GM21528 (cell line): ENCODE measurements at regions not wholly inside any gene's neighbourhood (a gene's known extent, or its start where the extent isn't known, plus 50 kb on each side); places are given as distances from the start of the nearest gene placed in this dataset.
"Not testable (repeated sequence)": the region's sequence is repeated elsewhere in the genome, so short reads cannot be mapped to it uniquely, and the experiment has no call there.

Source experiments
- ATAC-seq: cut with Tn5 transposase; IDR thresholded peaks from one replicate; pipeline ENCODE4 v1.9.1; 2021; ENCODE audit warnings: mild to moderate bottlenecking, moderate library complexity; ENCODE audit not compliant: unreplicated experiment, low FRiP score

DNA sequence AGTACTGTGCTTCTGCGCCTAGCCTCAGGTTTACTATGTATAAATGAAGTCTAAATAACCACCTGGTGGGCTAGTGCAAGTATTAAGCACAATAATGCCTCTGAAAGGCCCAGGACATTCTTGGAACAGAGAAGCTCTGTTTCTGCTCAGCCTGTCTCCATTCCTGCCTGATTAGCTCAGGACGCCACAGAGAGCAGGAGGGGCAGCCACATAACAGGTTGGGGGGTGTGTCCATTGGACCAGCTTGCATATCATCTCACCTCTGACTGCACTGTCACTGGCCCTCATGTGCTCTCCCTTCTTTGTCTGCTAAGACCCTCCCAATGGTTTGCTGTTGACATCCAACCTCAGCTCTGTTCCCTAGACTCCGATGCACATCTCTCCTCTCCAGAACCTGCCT lies 52.8 kb upstream of the IKZF1 start:
- no peak for ATAC-seq

DNA sequence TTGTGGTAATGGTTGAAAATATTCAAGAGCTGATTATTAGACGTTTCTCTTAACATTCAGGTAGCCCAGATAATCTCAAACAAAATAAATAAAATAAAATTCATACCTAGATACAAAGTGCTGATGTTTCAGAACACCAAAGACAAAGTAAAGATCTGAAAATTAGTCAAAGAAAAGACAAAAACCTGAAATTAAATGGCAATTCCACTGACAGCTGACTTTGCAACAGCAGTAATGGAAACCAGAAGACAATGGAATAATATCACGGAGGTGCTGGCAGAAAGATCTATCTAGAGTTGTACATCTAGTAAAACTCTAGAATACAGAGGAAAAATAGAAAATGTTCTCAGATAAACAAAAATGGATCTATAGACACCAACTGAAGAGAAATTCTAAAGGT lies 58.0 kb upstream of the IKZF1 start:
- no peak for ATAC-seq

DNA sequence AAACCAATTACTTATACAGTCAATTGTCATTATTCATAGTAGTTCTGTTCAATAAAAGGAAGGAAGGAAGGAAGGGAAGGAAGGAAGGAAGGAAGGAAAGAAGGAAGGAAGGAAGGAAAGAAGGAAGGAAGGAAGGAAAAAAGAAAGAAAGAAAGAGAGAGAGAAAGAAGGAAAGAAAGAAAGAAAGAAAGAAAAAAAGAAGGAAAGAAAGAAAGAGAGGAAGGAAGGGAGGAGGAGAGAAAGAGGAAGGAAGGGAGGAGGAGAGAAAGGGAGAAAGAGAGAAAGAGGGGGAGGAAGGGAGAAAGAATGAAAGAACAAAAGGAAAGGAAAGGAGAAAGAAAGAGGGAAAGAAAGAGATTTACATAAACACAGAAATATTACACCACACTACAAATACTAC lies 62.4 kb upstream of the IKZF1 start:
- ATAC-seq, result not testable (repeated sequence)

GRCh38 chr7:50240699-50241098 lies 63.8 kb upstream of the IKZF1 start:
- not testable (repeated sequence) for ATAC-seq

- no peak for ATAC-seq
Observed at GRCh38 chr7:50229964-50230363, 74.6 kb upstream of the IKZF1 start.

DNA sequence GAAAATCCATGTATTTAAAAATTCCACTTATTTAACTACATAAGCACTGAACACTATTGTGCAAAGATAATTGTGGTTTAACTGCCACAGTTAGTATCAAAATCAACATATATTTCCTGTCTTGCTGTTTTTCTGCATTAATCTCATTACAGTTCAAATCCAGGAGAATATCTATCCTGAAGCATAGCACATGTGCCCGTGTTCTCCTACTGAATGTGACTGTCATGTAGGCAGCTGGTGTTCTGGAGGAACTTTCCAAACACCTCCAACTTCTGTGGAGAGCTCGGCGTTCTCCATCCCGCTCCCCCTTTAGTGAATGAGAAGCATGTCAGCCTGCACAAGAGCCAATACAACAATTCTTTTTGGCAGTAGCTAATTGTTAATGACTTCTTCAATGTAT lies 76.4 kb upstream of the IKZF1 start:
- no peak for ATAC-seq

DNA sequence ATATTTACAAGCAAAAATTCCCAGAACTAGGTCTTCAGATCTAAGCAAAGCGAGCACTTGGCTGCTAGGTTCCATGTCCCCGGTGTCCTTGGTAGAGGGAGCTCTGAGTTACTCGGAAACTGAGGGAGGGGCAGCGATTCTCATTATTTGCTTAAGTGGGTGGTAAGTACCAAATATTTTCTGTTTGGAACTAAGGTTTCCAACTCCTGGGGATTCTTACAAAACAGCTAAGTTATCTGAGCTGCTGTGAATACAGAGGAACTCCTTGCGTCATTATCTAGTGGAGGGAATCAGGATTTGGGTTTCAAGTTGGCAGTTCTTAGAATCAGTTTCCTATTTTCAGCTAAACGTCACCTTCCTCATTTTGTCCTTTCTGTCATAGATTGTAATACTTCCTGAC lies 76.8 kb upstream of the IKZF1 start:
- no peak for ATAC-seq

GRCh38 chr7:50226669-50227068 lies 77.8 kb upstream of the IKZF1 start:
- ATAC-seq, result no peak

DNA sequence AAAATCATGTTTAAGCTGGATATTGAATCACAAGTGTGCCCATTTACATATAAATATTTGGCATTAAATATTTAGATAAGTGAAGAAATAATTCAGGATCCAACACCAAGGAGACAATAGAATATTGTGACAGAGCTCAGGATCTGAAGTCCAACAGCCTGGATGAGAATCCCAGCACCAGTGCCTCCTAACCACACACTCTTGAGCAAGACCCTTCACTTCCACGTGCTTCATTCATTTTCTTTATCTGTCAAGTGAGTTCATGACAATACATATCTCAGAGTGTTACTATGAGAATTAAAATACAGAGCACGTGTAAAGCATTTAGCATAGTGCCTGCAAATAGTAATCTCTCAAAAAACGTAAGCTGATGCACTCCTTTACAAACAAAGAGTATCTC lies 78.4 kb upstream of the IKZF1 start:
- ATAC-seq, result no peak

GRCh38 chr7:50221433-50221832 lies 83.1 kb upstream of the IKZF1 start:
- no peak for ATAC-seq

DNA sequence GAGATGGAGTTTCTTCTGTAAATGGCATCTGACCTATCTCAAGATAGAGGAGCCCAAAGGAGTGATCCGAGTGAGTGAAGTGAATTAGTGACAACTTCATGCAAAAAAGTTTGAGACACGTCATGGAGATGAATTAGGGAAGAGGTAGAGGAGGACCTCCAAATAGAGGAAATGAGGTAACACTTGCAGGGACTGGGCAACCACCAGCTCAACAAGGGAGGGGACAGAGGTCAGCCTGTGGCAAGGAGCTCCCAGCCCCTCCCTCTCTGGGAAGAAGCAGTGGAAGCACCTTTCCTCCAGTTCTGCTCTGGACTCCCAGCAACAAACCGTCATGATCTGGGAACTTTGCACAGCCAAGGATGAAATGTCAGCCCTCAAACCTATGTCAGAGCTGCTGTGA lies 83.5 kb upstream of the IKZF1 start:
- ATAC-seq, result no peak

DNA sequence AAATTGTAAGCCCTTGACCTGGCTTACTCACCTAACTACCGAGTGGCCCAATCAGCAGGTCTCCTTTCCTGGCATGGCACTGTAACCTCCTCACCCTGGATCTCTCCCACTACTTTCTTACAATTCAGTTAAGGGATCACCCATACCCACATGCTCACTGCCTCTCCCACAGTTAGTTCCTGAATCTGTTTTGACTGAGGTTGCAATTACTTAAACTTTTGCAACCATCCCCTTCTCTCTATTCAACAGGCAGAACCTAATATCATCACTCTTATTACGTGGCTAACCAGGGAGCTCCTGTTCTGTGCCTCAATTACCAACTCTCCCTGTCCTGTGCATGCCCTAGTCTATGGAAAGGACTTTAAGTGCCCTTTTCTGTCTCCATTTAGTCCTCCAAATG lies 84.2 kb upstream of the IKZF1 start:
- ATAC-seq, result no peak

GRCh38 chr7:50217821-50218281 lies 86.7 kb upstream of the IKZF1 start:
- ATAC-seq, result no peak

- ATAC-seq, result no peak
Observed at GRCh38 chr7:50217401-50217800, 87.1 kb upstream of the IKZF1 start.

GRCh38 chr7:50216626-50217025 lies 87.9 kb upstream of the IKZF1 start:
- no peak for ATAC-seq

GRCh38 chr7:50214771-50215170 lies 89.7 kb upstream of the IKZF1 start:
- ATAC-seq, result no peak

GRCh38 chr7:50214126-50214670 lies 90.3 kb upstream of the IKZF1 start:
- no peak for ATAC-seq

DNA sequence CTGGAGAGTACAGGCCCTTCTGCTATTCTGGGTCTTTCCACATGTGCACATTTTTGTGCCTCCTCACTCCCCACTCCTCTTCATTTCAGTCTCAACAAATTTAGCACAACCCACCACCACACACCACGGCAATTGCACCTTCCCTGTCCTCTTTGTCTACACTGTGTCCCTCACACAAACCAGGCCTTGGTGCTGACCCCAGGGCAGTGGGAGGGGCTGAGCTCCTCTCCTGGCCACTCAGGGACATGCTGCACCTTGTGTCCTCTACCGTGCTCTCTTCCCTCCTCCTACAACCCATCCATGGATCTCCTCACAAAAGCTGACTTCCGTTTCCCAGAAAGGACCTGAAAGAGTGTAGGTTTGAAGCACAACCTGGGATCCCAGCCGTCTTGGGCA lies 90.9 kb upstream of the IKZF1 start:
- ATAC-seq, result no peak

- ATAC-seq, result peak; percentile 44
Observed at GRCh38 chr7:50212666-50213621, 91.6 kb upstream of the IKZF1 start.

- no peak for ATAC-seq
Observed at GRCh38 chr7:50212016-50212325, 92.5 kb upstream of the IKZF1 start.

GRCh38 chr7:50211130-50212015 lies 93.1 kb upstream of the IKZF1 start:
- no peak for ATAC-seq
